Left lung (tissue), 4 donors: ENCODE measurements at regions not wholly inside any gene's neighbourhood (a gene's known extent, or its start where the extent isn't known, plus 50 kb on each side); places are given as distances from the start of the nearest gene placed in this dataset.

Experiments
- ATAC-seq: fragments of 200-7000 bp; cut with Tn5 transposase; one replicate; pipeline ENCODE4 v1.9.1; 2020; ENCODE audit warnings: moderate library complexity
- DNase-seq, 4 donors: peaks; one replicate each; pipeline ENCODE4 v3.0.0-alpha.2; 2013 to 2020
- H3K27ac ChIP-seq, 2 donors: fragments of 200-600 bp; sonication (generic) in 1 of 2; one replicate each; pipeline versions ENCODE4 v1.5.0 to v1.8.0; 2020 to 2021
- H3K27me3 ChIP-seq, 2 donors: fragments of 200-600 bp; sonication (generic) in 1 of 2; one replicate each; pipeline versions ENCODE4 v1.5.0 to v1.8.0; 2020 to 2021
- H3K36me3 ChIP-seq, 2 donors: fragments of 200-600 bp; sonication (generic) in 1 of 2; one replicate each; pipeline versions ENCODE4 v1.5.0 to v1.8.0; 2020 to 2021
- H3K4me1 ChIP-seq, 2 donors: fragments of 200-600 bp; one replicate each; pipeline ENCODE4 v1.8.0; 2021
- H3K4me3 ChIP-seq, 2 donors: fragments of 200-600 bp; sonication (generic) in 1 of 2; one replicate each; pipeline versions ENCODE4 v1.5.0 to v1.8.0; 2020 to 2021; ENCODE audit warnings: mild to moderate bottlenecking in 1 of 2
- H3K9me3 ChIP-seq, 2 donors: fragments of 200-600 bp; sonication (generic) in 1 of 2; one replicate each; pipeline versions ENCODE4 v1.5.0 to v1.8.0; 2020 to 2021
- intact Hi-C, 2 donors: fragments of 100-400 bp; cut with DNase I; formaldehyde crosslinking; loops; one replicate each; pipeline versions ENCODE4 v1.11.2 to v1.14.2; 2022
- TF ChIP-seq, protein P1 (sequence below), 2 donors: fragments of 200-600 bp; sonication (generic) in 1 of 2; IDR thresholded peaks; one replicate each; pipeline versions ENCODE4 v1.5.0 to v1.8.0; 2021; ENCODE audit warnings: antibody characterized with exemption in 2 of 2
- donor health status: DM: no; HTN: yes; CAD: no.
- donor health status: DM: no; HTN: no; CAD: no.

- no peaks in the 10 kb centered on the region for H3K27me3 ChIP-seq
- DNase-seq, result no peak
- no peak overlapping the region for H3K4me3 ChIP-seq
- no peaks in the 10 kb centered on the region for H3K36me3 ChIP-seq
- H3K4me1 ChIP-seq, result no peaks in the 10 kb centered on the region
- no peak overlapping the region for H3K27ac ChIP-seq
- TF ChIP-seq, protein P1, sequence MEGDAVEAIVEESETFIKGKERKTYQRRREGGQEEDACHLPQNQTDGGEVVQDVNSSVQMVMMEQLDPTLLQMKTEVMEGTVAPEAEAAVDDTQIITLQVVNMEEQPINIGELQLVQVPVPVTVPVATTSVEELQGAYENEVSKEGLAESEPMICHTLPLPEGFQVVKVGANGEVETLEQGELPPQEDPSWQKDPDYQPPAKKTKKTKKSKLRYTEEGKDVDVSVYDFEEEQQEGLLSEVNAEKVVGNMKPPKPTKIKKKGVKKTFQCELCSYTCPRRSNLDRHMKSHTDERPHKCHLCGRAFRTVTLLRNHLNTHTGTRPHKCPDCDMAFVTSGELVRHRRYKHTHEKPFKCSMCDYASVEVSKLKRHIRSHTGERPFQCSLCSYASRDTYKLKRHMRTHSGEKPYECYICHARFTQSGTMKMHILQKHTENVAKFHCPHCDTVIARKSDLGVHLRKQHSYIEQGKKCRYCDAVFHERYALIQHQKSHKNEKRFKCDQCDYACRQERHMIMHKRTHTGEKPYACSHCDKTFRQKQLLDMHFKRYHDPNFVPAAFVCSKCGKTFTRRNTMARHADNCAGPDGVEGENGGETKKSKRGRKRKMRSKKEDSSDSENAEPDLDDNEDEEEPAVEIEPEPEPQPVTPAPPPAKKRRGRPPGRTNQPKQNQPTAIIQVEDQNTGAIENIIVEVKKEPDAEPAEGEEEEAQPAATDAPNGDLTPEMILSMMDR (IDR thresholded peaks at IDR 0.05), result no peak
- H3K9me3 ChIP-seq, result no peaks in the 10 kb centered on the region
- intact Hi-C loops, result no loop called here
- no peak for ATAC-seq
These were observed 242.5 kb upstream of the PCDH15 start for GRCh38 chr10:55043540-55043939.

DNA sequence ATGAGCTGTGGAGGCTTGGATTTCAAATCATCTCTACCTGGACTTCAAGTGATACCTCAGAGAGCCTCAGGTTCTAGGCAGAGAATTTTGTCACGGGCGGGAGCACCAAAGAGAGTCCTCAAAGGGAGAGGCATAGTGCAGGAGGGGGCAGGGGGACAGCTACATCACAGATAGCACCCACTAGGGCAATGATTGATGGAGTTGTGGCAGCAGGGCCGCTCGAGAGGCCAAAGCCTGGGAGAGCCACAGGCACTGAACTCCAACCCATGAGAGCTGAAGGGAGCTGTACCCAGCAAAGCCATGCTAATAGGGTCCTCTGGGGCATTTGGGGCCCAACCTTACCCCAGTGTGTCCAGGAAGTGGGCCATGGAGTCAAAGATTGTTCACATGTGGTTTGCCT, 232.0 kb upstream of the PCDH15 start:
- ATAC-seq (no peak), DNase-seq (no peak)
- no peak overlapping the region for H3K27ac ChIP-seq
- no peaks in the 10 kb centered on the region for H3K9me3 ChIP-seq
- H3K27me3 ChIP-seq, result no peaks in the 10 kb centered on the region
- no peak overlapping the region for H3K4me3 ChIP-seq
- TF ChIP-seq, protein P1 (IDR thresholded peaks at IDR 0.05), result no peak
- no peaks in the 10 kb centered on the region for H3K4me1 ChIP-seq
- no peaks in the 10 kb centered on the region for H3K36me3 ChIP-seq
- intact Hi-C loops, result no loop called here

- ATAC-seq, result no peak
- H3K36me3 ChIP-seq, result no peaks in the 10 kb centered on the region
- H3K27me3 ChIP-seq, result no peaks in the 10 kb centered on the region
- TF ChIP-seq, protein P1 (IDR thresholded peaks at IDR 0.05), result no peak
- no peaks in the 10 kb centered on the region for H3K9me3 ChIP-seq
- intact Hi-C loops, result no loop called here
- DNase-seq, result peak in 2 of 4 donors; percentile 4 to 13
- H3K4me3 ChIP-seq, result no peak overlapping the region
- H3K4me1 ChIP-seq, result no peaks in the 10 kb centered on the region
- no peak overlapping the region for H3K27ac ChIP-seq
These were observed 223.7 kb upstream of the PCDH15 start for GRCh38 chr10:55024713-55025112.

GRCh38 chr10:55019439-55019838, 218.4 kb upstream of the PCDH15 start:
- Histone ChIP-seq H3K36me3 (no peaks in the 10 kb centered on the region), H3K4me3 (no peak overlapping the region), H3K9me3 (no peaks in the 10 kb centered on the region), H3K27me3 (no peaks in the 10 kb centered on the region), H3K27ac (no peak overlapping the region), H3K4me1 (no peaks in the 10 kb centered on the region)
- intact Hi-C loops, result no loop called here
- no peak for ATAC-seq
- no peak for DNase-seq
- TF ChIP-seq, protein P1 (IDR thresholded peaks at IDR 0.05), result no peak

GRCh38 chr10:55013318-55013717, 212.3 kb upstream of the PCDH15 start:
- H3K36me3 ChIP-seq, result no peaks in the 10 kb centered on the region
- no peaks in the 10 kb centered on the region for H3K4me1 ChIP-seq
- no peak overlapping the region for H3K27ac ChIP-seq
- H3K4me3 ChIP-seq, result no peak overlapping the region
- TF ChIP-seq, protein P1 (IDR thresholded peaks at IDR 0.05), result no peak
- DNase-seq (no peak), ATAC-seq (no peak)
- intact Hi-C loops, result no loop called here
- no peaks in the 10 kb centered on the region for H3K27me3 ChIP-seq
- H3K9me3 ChIP-seq, result no peaks in the 10 kb centered on the region
